ENCODE measurements at regions not wholly inside any gene's neighbourhood (a gene's known extent, or its start where the extent isn't known, plus 50 kb on each side); places are given as distances from the start of the nearest gene placed in this dataset.

DNA sequence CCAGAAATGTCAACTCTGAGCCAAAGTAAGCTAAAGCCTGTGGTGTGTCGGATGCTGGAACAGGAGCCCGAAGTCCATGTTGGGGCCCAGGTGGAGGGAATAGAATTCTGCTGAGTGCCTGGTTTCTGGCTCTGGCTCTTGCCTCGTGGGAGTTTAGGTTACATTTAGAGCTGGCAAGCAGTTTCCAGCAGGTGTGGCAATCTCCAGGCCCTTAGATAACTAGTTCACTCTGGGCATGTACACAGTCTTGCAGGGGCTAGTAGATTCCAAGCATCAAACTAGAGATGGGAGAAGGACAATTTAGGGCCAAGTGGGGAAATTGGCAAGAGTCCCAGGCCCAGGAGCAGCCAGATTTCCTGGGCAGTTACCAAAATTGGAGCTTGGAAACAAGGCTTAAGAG lies 56.3 kb upstream of the STOX2 start:
- intact Hi-C loops (cut with micrococcal nuclease): loop anchor here (10.0 kb wide), 1 partner anchor 136 kb away; no protein-coding TSS in a partner anchor

More for the DNA sequence above, 56.3 kb upstream of the STOX2 start:
- H3K9me3 ChIP-seq (ENCODE audit: control insufficient read depth, insufficient read depth, low read length): peaks cover 6% of the 10 kb centered on the region; the same call in 1 of the 2 replicates
- no peak overlapping the region for H3K9ac ChIP-seq (ENCODE audit: low read depth, low read length)
- no peak overlapping the region for H2BK5ac ChIP-seq (ENCODE audit: low read depth, low read length, poor library complexity, severe bottlenecking)
- TF ChIP-seq CHD1 (IDR thresholded peaks at IDR 0.05; ENCODE audit: low read depth, low read length): no peak
- no peak for TF ChIP-seq FOS (IDR thresholded peaks at IDR 0.05; ENCODE audit: low read depth, low read length)
- TF ChIP-seq, protein P1, sequence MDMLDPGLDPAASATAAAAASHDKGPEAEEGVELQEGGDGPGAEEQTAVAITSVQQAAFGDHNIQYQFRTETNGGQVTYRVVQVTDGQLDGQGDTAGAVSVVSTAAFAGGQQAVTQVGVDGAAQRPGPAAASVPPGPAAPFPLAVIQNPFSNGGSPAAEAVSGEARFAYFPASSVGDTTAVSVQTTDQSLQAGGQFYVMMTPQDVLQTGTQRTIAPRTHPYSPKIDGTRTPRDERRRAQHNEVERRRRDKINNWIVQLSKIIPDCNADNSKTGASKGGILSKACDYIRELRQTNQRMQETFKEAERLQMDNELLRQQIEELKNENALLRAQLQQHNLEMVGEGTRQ (IDR thresholded peaks at IDR 0.05; ENCODE audit: low read depth, low read length): no peak
- TF ChIP-seq RCOR1 (IDR thresholded peaks at IDR 0.05; ENCODE audit: insufficient replicate concordance, low read length): no peak
- no peak for TF ChIP-seq BHLHE40 (IDR thresholded peaks at IDR 0.05; ENCODE audit: low read depth, low read length)
- TF ChIP-seq MAFK (IDR thresholded peaks at IDR 0.05; ENCODE audit: low read depth, low read length): no peak
- TF ChIP-seq RFX5 (IDR thresholded peaks at IDR 0.05; ENCODE audit: low read depth, low read length): no peak
- TF ChIP-seq NFE2L2 (IDR thresholded peaks at IDR 0.05; ENCODE audit: low read depth, low read length): no peak
- no peak for TF ChIP-seq POLR2A (IDR thresholded peaks at IDR 0.05; ENCODE audit: low read depth, low read length)
- no peak for TF ChIP-seq MXI1 (IDR thresholded peaks at IDR 0.05; ENCODE audit: borderline replicate concordance, low read depth, low read length)
- TF ChIP-seq, protein P2, sequence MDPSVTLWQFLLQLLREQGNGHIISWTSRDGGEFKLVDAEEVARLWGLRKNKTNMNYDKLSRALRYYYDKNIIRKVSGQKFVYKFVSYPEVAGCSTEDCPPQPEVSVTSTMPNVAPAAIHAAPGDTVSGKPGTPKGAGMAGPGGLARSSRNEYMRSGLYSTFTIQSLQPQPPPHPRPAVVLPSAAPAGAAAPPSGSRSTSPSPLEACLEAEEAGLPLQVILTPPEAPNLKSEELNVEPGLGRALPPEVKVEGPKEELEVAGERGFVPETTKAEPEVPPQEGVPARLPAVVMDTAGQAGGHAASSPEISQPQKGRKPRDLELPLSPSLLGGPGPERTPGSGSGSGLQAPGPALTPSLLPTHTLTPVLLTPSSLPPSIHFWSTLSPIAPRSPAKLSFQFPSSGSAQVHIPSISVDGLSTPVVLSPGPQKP (IDR thresholded peaks at IDR 0.05; ENCODE audit: borderline replicate concordance, low read depth, low read length): no peak
- TF ChIP-seq CEBPB (IDR thresholded peaks at IDR 0.05; ENCODE audit: low read depth, low read length): no peak
- TF ChIP-seq MAZ (IDR thresholded peaks at IDR 0.05; ENCODE audit: borderline replicate concordance, low read depth, low read length): no peak
- no peak for TF ChIP-seq SMC3 (IDR thresholded peaks at IDR 0.05; ENCODE audit: low read depth, low read length)
- H2AK9ac ChIP-seq (replicated peaks; ENCODE audit: low read depth, low read length, poor library complexity): no peak overlapping the region
- H3K27me3 ChIP-seq (ENCODE audit: control insufficient read depth, insufficient read depth, low read length): peaks cover 7% of the 10 kb centered on the region; the same call in 1 of the 2 replicates
- H4K91ac ChIP-seq (ENCODE audit: insufficient read depth, low read depth, low read length): no peak overlapping the region
- H3K4ac ChIP-seq (ENCODE audit: low read depth, low read length): no peak overlapping the region
- H4K5ac ChIP-seq (ENCODE audit: low read depth, low read length): no peak overlapping the region
- no peak overlapping the region for H3K4me2 ChIP-seq (ENCODE audit: low read depth, low read length)
- no peak overlapping the region for H3K4me3 ChIP-seq (ENCODE audit: insufficient read depth, low read depth, low read length)
- no peak overlapping the region for H3K27ac ChIP-seq (ENCODE audit: insufficient read depth, low read length)
- in situ Hi-C loops (cut with MboI; ENCODE audit: low sequenced_read_pairs) (no loop called here), dilution Hi-C loops (cut with HindIII; ENCODE audit: low sequenced_read_pairs, unreplicated experiment) (no loop called here)
- no peaks in the 10 kb centered on the region for H3K4me1 ChIP-seq (ENCODE audit: control insufficient read depth, insufficient read depth, low read length)
- H4K20me1 ChIP-seq (ENCODE audit: insufficient read depth, low read length): no peaks in the 10 kb centered on the region
- H2BK20ac ChIP-seq (ENCODE audit: low read depth, low read length): no peak overlapping the region
- H4K8ac ChIP-seq (ENCODE audit: low read depth in 2 of 2, low read length in 2 of 2): no peak overlapping the region
- H3K18ac ChIP-seq (ENCODE audit: low read depth, low read length): no peak overlapping the region
- DNase-seq: no peak
- no peaks in the 10 kb centered on the region for H3K36me3 ChIP-seq (ENCODE audit: control insufficient read depth, insufficient read depth, low read length)
- ChIA-PET CTCF (no interaction called here), POLR2A (ENCODE audit: unreplicated experiment) (no interaction called here)
- no peak overlapping the region for H3K23ac ChIP-seq (ENCODE audit: low read depth, low read length)
- no CpG with 5 or more reads among the region's 3 CpGs for WGBS, 2 experiments (ENCODE audit: extremely low coverage in 2 of 2, insufficient read length in 1 of 2)
- no peak overlapping the region for H3K14ac ChIP-seq (replicated peaks; ENCODE audit: low read depth, low read length)
- H3K9me1 ChIP-seq (ENCODE audit: insufficient read depth, low read length): no peaks in the 10 kb centered on the region
- H3K56ac ChIP-seq (ENCODE audit: extremely low read depth, insufficient read depth, low read length): no peak overlapping the region
- no peak for ATAC-seq (ENCODE audit: low read depth)
- no TSS peak for BruUV-seq (replicated peaks)
- no peak overlapping the region for H2AFZ ChIP-seq (replicated peaks; ENCODE audit: low read length, poor library complexity)
- H3K79me1 ChIP-seq (ENCODE audit: low read depth in 1 of 2, low read length in 2 of 2): no peaks in the 10 kb centered on the region
- H2AK5ac ChIP-seq (ENCODE audit: low read depth, low read length): no peak overlapping the region
- no peak overlapping the region for H2BK120ac ChIP-seq (ENCODE audit: low read depth, low read length)
- H2BK15ac ChIP-seq (ENCODE audit: low read depth, low read length): no peak overlapping the region
